GM23248 (cell line): ENCODE measurements at regions not wholly inside any gene's neighbourhood (a gene's known extent, or its start where the extent isn't known, plus 50 kb on each side); places are given as distances from the start of the nearest gene placed in this dataset.

Source experiments
- EZH2 ChIP-seq: fragments of 200-600 bp; sonication (generic); IDR thresholded peaks from 2 replicates; pipeline ENCODE4 v1.6.1; 2018; ENCODE audit warnings: antibody characterized with exemption, mild to moderate bottlenecking; ENCODE audit not compliant: insufficient read depth, poor library complexity, severe bottlenecking
- EZH2phosphoT487 ChIP-seq: fragments of 200-600 bp; sonication (generic); IDR thresholded peaks from 2 replicates; pipeline ENCODE4 v1.6.1; 2018; ENCODE audit warnings: antibody characterized with exemption, moderate library complexity, mild to moderate bottlenecking, low read depth; ENCODE audit not compliant: insufficient read depth

DNA sequence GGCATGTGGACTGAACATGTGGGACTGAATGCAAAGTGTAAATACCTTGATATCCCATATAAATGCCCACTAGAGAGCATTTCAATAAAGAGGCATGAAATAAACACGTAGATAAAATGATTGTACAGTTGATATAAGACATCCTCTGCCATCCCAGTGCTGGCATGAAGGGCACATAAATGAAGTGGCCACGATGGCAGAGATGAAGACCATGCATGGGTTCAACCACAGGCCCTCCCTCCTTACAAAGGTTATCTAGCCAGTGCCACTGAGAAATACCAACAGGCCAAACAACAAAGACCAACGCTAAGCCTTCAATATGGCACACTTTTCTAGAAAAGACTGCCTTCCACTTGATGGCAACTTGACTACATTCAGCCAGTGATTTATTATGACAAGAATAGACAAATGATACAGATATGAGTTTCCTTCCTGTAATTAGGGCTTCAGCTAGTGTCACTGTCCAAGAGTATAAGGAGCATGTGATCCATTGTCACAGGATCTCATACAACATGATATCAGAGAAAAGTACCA, 493.9 kb upstream of the MAP2 start:
- TF ChIP-seq EZH2 (no peak), EZH2phosphoT487 (no peak)
